Esophagus squamous epithelium (tissue), 5 donors: ENCODE measurements at regions not wholly inside any gene's neighbourhood (a gene's known extent, or its start where the extent isn't known, plus 50 kb on each side); places are given as distances from the start of the nearest gene placed in this dataset.

Source experiments
- DNase-seq: peaks from one replicate; lab custom pipeline; 2025; lab: John Stamatoyannopoulos, UW
- H3K27ac ChIP-seq, 4 donors: fragments of 200-600 bp; sonication (generic); one replicate each; pipeline ENCODE4 v1.5.1; 2016 to 2019; ENCODE audit warnings: mild to moderate bottlenecking in 1 of 4
- H3K27me3 ChIP-seq, 4 donors: fragments of 200-600 bp; sonication (generic); 1 replicate in 3 of 4; 2 replicates in 1 of 4; pipeline versions ENCODE4 v1.5.1 to v1.6.0; 2017 to 2021; ENCODE audit warnings: antibody characterized with exemption in 1 of 4
- H3K36me3 ChIP-seq, 3 donors: fragments of 200-600 bp; sonication (generic); one replicate each; pipeline ENCODE4 v1.5.1; 2016 to 2019
- H3K4me1 ChIP-seq, 3 donors: fragments of 200-600 bp; sonication (generic); one replicate each; pipeline ENCODE4 v1.5.1; 2017 to 2019
- H3K4me3 ChIP-seq, 4 donors: fragments of 200-600 bp; sonication (generic); 1 replicate in 3 of 4; 2 replicates in 1 of 4; pipeline ENCODE4 v1.5.1; 2016 to 2019; ENCODE audit warnings: mild to moderate bottlenecking in 2 of 4, moderate library complexity in 1 of 4
- H3K9me3 ChIP-seq, 3 donors: fragments of 200-600 bp; sonication (generic); one replicate each; pipeline ENCODE4 v1.5.1; 2016 to 2019
- POLR2A ChIP-seq, 4 donors: fragments of 450-650 bp; IDR thresholded peaks; one replicate each; pipeline ENCODE4 v1.6.1; 2017; ENCODE audit warnings: antibody characterized with exemption in 4 of 4, mild to moderate bottlenecking in 4 of 4, moderate library complexity in 3 of 4
- WGBS, 2 donors: methylation state at CpG; one replicate each; pipeline ENCODE4 v1.1.5; 2018; 5-methylcytosine and 5-hydroxymethylcytosine counted together
- intact Hi-C: fragments of 100-400 bp; cut with DNase I; formaldehyde crosslinking; loops from one replicate; pipeline ENCODE4 v1.15.0; 2022
- TF ChIP-seq, protein P1 (sequence below), 6 experiments: fragments of 450-650 bp in 4 of 6; fragments of 200-600 bp in 2 of 6; sonication (generic) in 2 of 6; IDR thresholded peaks; one replicate each; pipeline ENCODE4 v1.5.1; 2016 to 2019; ENCODE audit warnings: antibody characterized with exemption in 6 of 6, mild to moderate bottlenecking in 4 of 6, moderate library complexity in 4 of 6
- donor health status: DM: yes; HTN: yes; CAD: no.

- Histone ChIP-seq H3K36me3 (no peaks in the 10 kb centered on the region), H3K4me3 (no peak overlapping the region), H3K9me3 (no peaks in the 10 kb centered on the region), H3K27me3 (no peaks in the 10 kb centered on the region), H3K4me1 (no peaks in the 10 kb centered on the region), H3K27ac (no peak overlapping the region)
- TF ChIP-seq POLR2A (IDR thresholded peaks at IDR 0.05) = no peak
- TF ChIP-seq, protein P1, sequence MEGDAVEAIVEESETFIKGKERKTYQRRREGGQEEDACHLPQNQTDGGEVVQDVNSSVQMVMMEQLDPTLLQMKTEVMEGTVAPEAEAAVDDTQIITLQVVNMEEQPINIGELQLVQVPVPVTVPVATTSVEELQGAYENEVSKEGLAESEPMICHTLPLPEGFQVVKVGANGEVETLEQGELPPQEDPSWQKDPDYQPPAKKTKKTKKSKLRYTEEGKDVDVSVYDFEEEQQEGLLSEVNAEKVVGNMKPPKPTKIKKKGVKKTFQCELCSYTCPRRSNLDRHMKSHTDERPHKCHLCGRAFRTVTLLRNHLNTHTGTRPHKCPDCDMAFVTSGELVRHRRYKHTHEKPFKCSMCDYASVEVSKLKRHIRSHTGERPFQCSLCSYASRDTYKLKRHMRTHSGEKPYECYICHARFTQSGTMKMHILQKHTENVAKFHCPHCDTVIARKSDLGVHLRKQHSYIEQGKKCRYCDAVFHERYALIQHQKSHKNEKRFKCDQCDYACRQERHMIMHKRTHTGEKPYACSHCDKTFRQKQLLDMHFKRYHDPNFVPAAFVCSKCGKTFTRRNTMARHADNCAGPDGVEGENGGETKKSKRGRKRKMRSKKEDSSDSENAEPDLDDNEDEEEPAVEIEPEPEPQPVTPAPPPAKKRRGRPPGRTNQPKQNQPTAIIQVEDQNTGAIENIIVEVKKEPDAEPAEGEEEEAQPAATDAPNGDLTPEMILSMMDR (IDR thresholded peaks at IDR 0.05) = no peak
- DNase-seq = no peak
- 13 to 33% methylated on average over 1 of the region's 1 CpG for WGBS, 2 donors
- intact Hi-C loops = no loop called here
Observed at GRCh38 chr1:116230712-116231111, 119.5 kb downstream of the MAB21L3 start.

DNA sequence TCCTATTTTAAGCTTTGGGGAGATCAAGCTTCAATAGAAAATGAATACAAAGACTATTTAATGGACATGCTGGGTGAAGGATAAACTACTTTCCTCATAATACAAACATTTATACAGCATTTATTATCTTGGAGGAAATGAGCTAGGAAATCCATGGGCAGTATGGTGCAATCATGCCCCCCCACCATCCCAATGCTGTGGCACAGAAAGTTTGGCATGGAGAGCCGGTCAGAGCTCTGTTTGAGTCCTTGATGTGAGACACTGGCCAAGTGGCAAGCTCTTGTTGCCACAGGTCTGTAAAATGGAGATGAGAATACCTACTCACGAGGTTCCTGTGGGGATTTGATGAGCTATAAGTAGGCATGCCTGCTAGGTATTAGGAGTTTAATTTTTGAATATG, 120.6 kb downstream of the MAB21L3 start:
- DNase-seq = no peak
- Histone ChIP-seq H3K4me3 (no peak overlapping the region), H3K27ac (no peak overlapping the region), H3K4me1 (no peaks in the 10 kb centered on the region), H3K27me3 (no peaks in the 10 kb centered on the region), H3K9me3 (no peaks in the 10 kb centered on the region), H3K36me3 (no peaks in the 10 kb centered on the region)
- 52 to 53% methylated on average over 2 of the region's 2 CpGs for WGBS, 2 donors
- intact Hi-C loops = no loop called here
- TF ChIP-seq, protein P1 (IDR thresholded peaks at IDR 0.05) = no peak
- no peak for TF ChIP-seq POLR2A (IDR thresholded peaks at IDR 0.05)

DNA sequence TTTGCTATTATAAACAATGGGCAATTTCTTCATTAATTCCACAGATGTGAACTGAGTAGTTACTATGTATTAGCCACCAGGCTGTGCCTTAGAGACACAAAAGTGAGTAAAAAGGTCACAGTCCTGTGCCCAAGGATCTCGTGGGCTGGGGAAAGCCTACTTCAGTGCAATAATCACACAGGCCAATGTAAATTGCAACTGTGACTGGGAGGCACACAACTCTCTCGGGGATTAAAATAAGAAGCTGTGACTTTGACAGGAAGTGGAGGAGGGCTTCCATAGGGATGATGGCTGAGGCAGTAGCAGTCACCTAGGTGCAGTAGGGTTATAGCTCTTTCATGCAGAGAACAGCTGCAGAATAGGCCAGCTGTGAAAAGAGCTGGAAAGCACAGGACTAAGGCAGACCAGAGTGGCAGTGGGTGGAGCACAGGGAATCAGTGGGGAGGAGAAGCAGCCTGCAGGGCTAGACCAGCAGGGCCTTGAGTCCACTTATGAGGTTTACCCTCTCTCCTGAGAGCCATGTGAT, 121.9 kb downstream of the MAB21L3 start:
- Histone ChIP-seq H3K36me3 (no peaks in the 10 kb centered on the region), H3K27ac (no peak overlapping the region), H3K27me3 (no peaks in the 10 kb centered on the region), H3K4me1 (no peaks in the 10 kb centered on the region), H3K9me3 (no peaks in the 10 kb centered on the region), H3K4me3 (no peak overlapping the region)
- TF ChIP-seq, protein P1 (IDR thresholded peaks at IDR 0.05) = peak in 1 of 6 experiments; percentile 34
- TF ChIP-seq POLR2A (IDR thresholded peaks at IDR 0.05) = no peak
- intact Hi-C loops = no loop called here
- WGBS, 2 donors = 11 to 40% methylated on average over 2 of the region's 2 CpGs
- no peak for DNase-seq

DNA sequence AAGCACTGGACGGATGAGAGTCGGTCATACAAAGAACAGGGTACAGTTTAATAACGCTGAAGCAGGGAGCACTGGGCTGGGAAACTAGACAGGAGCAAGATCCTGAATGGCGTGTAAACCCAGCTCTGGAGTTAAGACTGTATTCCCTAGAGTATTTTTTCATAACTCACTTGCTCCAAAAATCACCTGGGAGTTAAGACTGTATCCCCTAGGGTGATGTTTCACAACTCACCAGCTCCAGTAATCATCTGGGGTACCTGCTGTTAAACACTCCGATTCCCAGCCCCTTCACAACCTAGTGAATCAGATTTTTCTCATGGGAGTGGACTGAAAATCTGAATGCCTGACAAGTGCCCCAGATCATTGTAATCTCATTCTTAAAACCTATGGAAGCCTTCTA, 123.2 kb downstream of the MAB21L3 start:
- Histone ChIP-seq H3K9me3 (no peaks in the 10 kb centered on the region), H3K4me3 (no peak overlapping the region), H3K36me3 (no peaks in the 10 kb centered on the region), H3K27ac (no peak overlapping the region), H3K4me1 (no peaks in the 10 kb centered on the region), H3K27me3 (no peaks in the 10 kb centered on the region)
- no peak for DNase-seq
- TF ChIP-seq POLR2A (IDR thresholded peaks at IDR 0.05) = no peak
- TF ChIP-seq, protein P1 (IDR thresholded peaks at IDR 0.05) = no peak
- WGBS, 2 donors = 93 to 97% methylated on average over 5 of the region's 5 CpGs
- intact Hi-C loops = no loop called here

- Histone ChIP-seq H3K27me3 (no peaks in the 10 kb centered on the region), H3K27ac (no peak overlapping the region), H3K4me3 (no peak overlapping the region), H3K4me1 (peaks cover 13 to 28% (median 18%) of the 10 kb centered on the region in 3 donors), H3K9me3 (no peaks in the 10 kb centered on the region), H3K36me3 (no peaks in the 10 kb centered on the region)
- TF ChIP-seq, protein P1 (IDR thresholded peaks at IDR 0.05) = no peak
- TF ChIP-seq POLR2A (IDR thresholded peaks at IDR 0.05) = no peak
- intact Hi-C loops = no loop called here
- 50 to 70% methylated on average over 1 of the region's 1 CpG for WGBS, 2 donors
- DNase-seq = no peak
Observed at GRCh38 chr1:116239916-116240315, 128.7 kb downstream of the MAB21L3 start.
